GM12878 (cell line): ENCODE measurements at regions not wholly inside any gene's neighbourhood (a gene's known extent, or its start where the extent isn't known, plus 50 kb on each side); places are given as distances from the start of the nearest gene placed in this dataset.

Experiments used
- ATAC-seq: fragments of 200-7000 bp; cut with Tn5 transposase; 3 replicates; pipeline ENCODE4 v1.9.1; 2020; ENCODE audit warnings: mild to moderate bottlenecking, moderate library complexity
- BruUV-seq: library from RNA; stranded (reverse); fragments of 400-500 nt; replicated peaks from 2 replicates; lab custom pipeline; 2021; lab: Mats Ljungman, UMichigan
- CTCF ChIA-PET: fragments of 300-600 bp; sonication (Branson Sonifier 250); formaldehyde crosslinking; extraction: SDS; loops from one replicate; lab custom pipeline; 2021; ENCODE audit warnings: inconsistent platforms; lab: Yijun Ruan, JAX
- POLR2A ChIA-PET: fragments of 350-600 bp; formaldehyde crosslinking; extraction: SDS; loops from one replicate; lab custom pipeline; 2021; ENCODE audit warnings: inconsistent platforms; lab: Charles Lee
- RAD21 ChIA-PET: fragments of 300-600 bp; sonication (Branson Sonifier 250); formaldehyde crosslinking; loops from one replicate; lab custom pipeline; 2023; ENCODE audit warnings: antibody characterized with exemption; ENCODE audit not compliant: unreplicated experiment; lab: Charles Lee
- SMC1A ChIA-PET: fragments of 300-600 bp; sonication (Branson Sonifier 250); formaldehyde crosslinking; loops from one replicate; lab custom pipeline; 2023; ENCODE audit not compliant: unreplicated experiment, uncharacterized antibody; lab: Charles Lee
- DNase-seq: peaks from one replicate; pipeline ENCODE4 v3.0.0-alpha.2; 2011; ENCODE audit warnings: low read depth, low spot score
- FAIRE-seq: peaks from 3 replicates; lab custom pipeline; 2011; peaks lifted over from hg19 to GRCh38; lab: Jason Lieb, UNC
- H2AFZ ChIP-seq: 2 replicates; pipeline ENCODE4 v1.6.0; 2011; ENCODE audit warnings: low read depth, low read length, control low read depth; ENCODE audit not compliant: control insufficient read depth
- H3K27ac ChIP-seq: 2 replicates; pipeline ENCODE4 v1.5.1; 2011; ENCODE audit warnings: control low read depth; ENCODE audit not compliant: control insufficient read depth, insufficient read depth
- H3K27me3 ChIP-seq, 2 experiments: replicated peaks in 1 of 2; 2 replicates each; pipeline versions ENCODE4 v1.6.0 to v1.6.1; 2011; ENCODE audit warnings: low read length in 1 of 2; ENCODE audit not compliant: control insufficient read depth in 2 of 2, insufficient read depth in 2 of 2
- H3K36me3 ChIP-seq, 2 experiments: 2 replicates each; pipeline ENCODE4 v1.5.1; 2011; ENCODE audit warnings: low read length in 1 of 2; ENCODE audit not compliant: control insufficient read depth in 2 of 2, insufficient read depth in 2 of 2
- H3K4me1 ChIP-seq: 2 replicates; pipeline ENCODE4 v1.6.1; 2011; ENCODE audit warnings: mild to moderate bottlenecking, low read length, moderate library complexity, mixed read lengths; ENCODE audit not compliant: control insufficient read depth, insufficient read depth
- H3K4me2 ChIP-seq: 2 replicates; pipeline ENCODE4 v1.6.0; 2011; ENCODE audit warnings: control low read depth; ENCODE audit not compliant: control insufficient read depth, insufficient read depth
- H3K4me3 ChIP-seq: fragments of 200-600 bp; sonication (generic); 2 replicates; pipeline ENCODE4 v1.5.1; 2016
- H3K79me2 ChIP-seq: 2 replicates; pipeline ENCODE4 v1.6.0; 2011; ENCODE audit warnings: low read length; ENCODE audit not compliant: control insufficient read depth, insufficient read depth
- H3K9ac ChIP-seq: 2 replicates; pipeline ENCODE4 v1.8.0; 2011; ENCODE audit warnings: low read length, control low read depth, mixed read lengths; ENCODE audit not compliant: control insufficient read depth, insufficient read depth
- H3K9me3 ChIP-seq: replicated peaks from 3 replicates; pipeline ENCODE4 v1.5.1; 2011; ENCODE audit warnings: mild to moderate bottlenecking, low read length; ENCODE audit not compliant: control insufficient read depth, insufficient read depth
- H4K20me1 ChIP-seq: 2 replicates; pipeline ENCODE4 v1.6.0; 2011; ENCODE audit not compliant: control insufficient read depth, insufficient read depth
- GATAD2B ChIP-seq: fragments of 450-650 bp; conservative IDR thresholded peaks from 2 replicates; pipeline ENCODE4 v1.6.1; 2017; ENCODE audit warnings: low read depth, mild to moderate bottlenecking, moderate library complexity
- MTA3 ChIP-seq: IDR thresholded peaks from 2 replicates; pipeline ENCODE4 v1.6.1; 2012; ENCODE audit warnings: low read length, inconsistent platforms, borderline replicate concordance
- NFXL1 ChIP-seq: fragments of 450-650 bp; IDR thresholded peaks from 2 replicates; pipeline ENCODE4 v1.6.1; 2017; ENCODE audit warnings: antibody characterized with exemption, mild to moderate bottlenecking, borderline replicate concordance
- POLR2AphosphoS5 ChIP-seq: IDR thresholded peaks from 2 replicates; pipeline ENCODE4 v1.6.1; 2011; ENCODE audit warnings: mild to moderate bottlenecking, low read length, inconsistent platforms
- POU2F2 ChIP-seq: IDR thresholded peaks from 3 replicates; pipeline ENCODE4 v1.6.1; 2011; ENCODE audit warnings: low read depth, mild to moderate bottlenecking, low read length, borderline replicate concordance
- RB1 ChIP-seq: fragments of 450-650 bp; formaldehyde crosslinking; IDR thresholded peaks from 2 replicates; pipeline ENCODE4 v1.6.1; 2017; ENCODE audit warnings: mild to moderate bottlenecking, borderline replicate concordance
- RELB ChIP-seq: fragments of 450-650 bp; IDR thresholded peaks from 2 replicates; pipeline ENCODE4 v1.6.1; 2017; ENCODE audit warnings: low read depth, mild to moderate bottlenecking, moderate library complexity
- RFX5 ChIP-seq: IDR thresholded peaks from 2 replicates; pipeline ENCODE4 v1.6.1; 2011; ENCODE audit warnings: low read depth, low read length, improper control_type of control experiment
- SIN3A ChIP-seq: IDR thresholded peaks from 2 replicates; pipeline ENCODE4 v1.6.1; 2012; ENCODE audit warnings: low read depth, low read length, improper control_type of control experiment
- STAT3 ChIP-seq: IDR thresholded peaks from 2 replicates; pipeline ENCODE4 v1.6.1; 2011; ENCODE audit warnings: low read depth, low read length, improper control_type of control experiment
- WGBS: methylation state at CpG from one replicate; pipeline ENCODE4 v1.1.6; 2016; ENCODE audit warnings: low lambda C conversion rate; ENCODE audit not compliant: insufficient replicate concordance, insufficient coverage; ENCODE audit errors: missing lambda C conversion rate; 5-methylcytosine and 5-hydroxymethylcytosine counted together
- in situ Hi-C: fragments of 300-500 bp; cut with MboI; formaldehyde crosslinking; loops from 9 replicates; pipeline ENCODE4 v1.14.3; 2018; ENCODE audit warnings: mixed read lengths
- intact Hi-C: fragments of 100-400 bp; cut with micrococcal nuclease; formaldehyde crosslinking; loops from one replicate; pipeline ENCODE4 v1.14.2; 2022; ENCODE audit not compliant: unreplicated experiment
- TF ChIP-seq, protein P1 (sequence below): fragments of 450-650 bp; IDR thresholded peaks from 2 replicates; pipeline ENCODE4 v1.6.1; 2017; ENCODE audit warnings: mild to moderate bottlenecking

DNA sequence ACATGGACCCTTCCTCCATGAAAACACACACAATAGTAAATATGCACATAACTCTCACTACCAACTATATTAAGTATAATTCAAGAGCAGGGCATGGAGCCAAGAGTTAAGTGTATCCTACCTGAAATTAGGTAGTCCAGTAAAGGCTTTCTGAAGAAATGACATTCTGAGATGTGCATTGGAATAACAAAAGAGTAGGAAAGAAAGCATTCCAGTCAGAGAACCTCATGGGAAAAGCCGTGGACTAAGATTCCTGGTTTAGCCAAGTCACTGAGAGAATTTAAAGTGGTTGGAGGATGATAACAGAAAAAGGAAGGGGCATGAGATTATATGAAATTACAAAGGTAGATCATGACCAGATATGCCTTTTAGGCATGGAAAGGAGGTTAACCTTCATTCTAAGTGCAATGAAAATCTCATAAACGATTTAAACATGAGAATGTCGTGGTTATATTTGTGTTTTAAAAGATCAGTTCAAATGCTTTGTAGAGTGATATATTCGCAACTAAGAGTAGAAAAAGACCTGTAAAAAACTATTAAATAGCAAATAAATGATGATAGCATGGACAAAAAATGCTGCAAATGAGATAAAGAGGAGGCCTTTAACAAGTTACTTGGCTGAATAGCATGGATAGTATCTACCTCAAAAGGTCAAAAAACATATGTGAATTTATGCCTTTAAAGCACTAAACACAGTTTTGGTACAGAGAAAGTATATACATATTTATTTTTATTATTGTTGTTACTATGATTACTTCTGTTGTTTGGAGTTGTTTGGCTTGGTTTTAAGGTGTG is 767.4 kb upstream of the GHITM start:
- H3K27me3 ChIP-seq = no peaks in the 10 kb centered on the region
- FAIRE-seq = no peak
- H2AFZ ChIP-seq = no peak overlapping the region
- BruUV-seq = no TSS peak
- H3K79me2 ChIP-seq = no peaks in the 10 kb centered on the region
- in situ Hi-C loops = no loop called here
- CTCF ChIA-PET = no interaction called here
- no peak overlapping the region for H3K27ac ChIP-seq
- H3K9me3 ChIP-seq = no peaks in the 10 kb centered on the region
- no peaks in the 10 kb centered on the region for H4K20me1 ChIP-seq
- RAD21 ChIA-PET = no interaction called here
- POLR2A ChIA-PET = no interaction called here
- H3K4me2 ChIP-seq = no peak overlapping the region
- no peaks in the 10 kb centered on the region for H3K4me1 ChIP-seq
- H3K4me3 ChIP-seq = no peak overlapping the region
- SMC1A ChIA-PET = no interaction called here
- TF ChIP-seq POLR2AphosphoS5 (no peak), RB1 (no peak), POU2F2 (no peak), STAT3 (no peak), SIN3A (no peak), NFXL1 (no peak), MTA3 (no peak), GATAD2B (no peak), RFX5 (no peak), RELB (no peak)
- TF ChIP-seq, protein P1, sequence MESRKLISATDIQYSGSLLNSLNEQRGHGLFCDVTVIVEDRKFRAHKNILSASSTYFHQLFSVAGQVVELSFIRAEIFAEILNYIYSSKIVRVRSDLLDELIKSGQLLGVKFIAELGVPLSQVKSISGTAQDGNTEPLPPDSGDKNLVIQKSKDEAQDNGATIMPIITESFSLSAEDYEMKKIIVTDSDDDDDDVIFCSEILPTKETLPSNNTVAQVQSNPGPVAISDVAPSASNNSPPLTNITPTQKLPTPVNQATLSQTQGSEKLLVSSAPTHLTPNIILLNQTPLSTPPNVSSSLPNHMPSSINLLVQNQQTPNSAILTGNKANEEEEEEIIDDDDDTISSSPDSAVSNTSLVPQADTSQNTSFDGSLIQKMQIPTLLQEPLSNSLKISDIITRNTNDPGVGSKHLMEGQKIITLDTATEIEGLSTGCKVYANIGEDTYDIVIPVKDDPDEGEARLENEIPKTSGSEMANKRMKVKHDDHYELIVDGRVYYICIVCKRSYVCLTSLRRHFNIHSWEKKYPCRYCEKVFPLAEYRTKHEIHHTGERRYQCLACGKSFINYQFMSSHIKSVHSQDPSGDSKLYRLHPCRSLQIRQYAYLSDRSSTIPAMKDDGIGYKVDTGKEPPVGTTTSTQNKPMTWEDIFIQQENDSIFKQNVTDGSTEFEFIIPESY = no peak
- TF ChIP-seq, all 136 proteins: peak for 0
- intact Hi-C loops = loop anchor here (5.0 kb wide), 1 partner anchor 575 kb away; no protein-coding TSS in a partner anchor
- H3K36me3 ChIP-seq = no peaks in the 10 kb centered on the region
- no peak overlapping the region for H3K9ac ChIP-seq
- DNase-seq (no peak), ATAC-seq (no peak)
- whole genome bisulfite sequencing = 19% methylated on average over 4 of the region's 4 CpGs
